ENCODE measurements at regions not wholly inside any gene's neighbourhood (a gene's known extent, or its start where the extent isn't known, plus 50 kb on each side); places are given as distances from the start of the nearest gene placed in this dataset.

GRCh38 chr5:50964746-50965653 is 298.6 kb downstream of the PARP8 start:
- H3K79me2 ChIP-seq (ENCODE audit: control insufficient read depth, insufficient read depth, low read length, unreplicated experiment): no peaks in the 10 kb centered on the region
- no peak overlapping the region for H3K4me3 ChIP-seq (ENCODE audit: low read depth, low read length)
- H3K4me1 ChIP-seq (ENCODE audit: control insufficient read depth, insufficient read depth, low read length, unreplicated experiment): peaks cover 4% of the 10 kb centered on the region
- H3K27me3 ChIP-seq (ENCODE audit: insufficient read depth, low read length): peaks cover 71% of the 10 kb centered on the region
- no peaks in the 10 kb centered on the region for H3K36me3 ChIP-seq (ENCODE audit: insufficient read depth, low read length)
- H3K27ac ChIP-seq (ENCODE audit: low read depth, low read length): no peak overlapping the region
- no peak overlapping the region for H2AFZ ChIP-seq (ENCODE audit: low read length, unreplicated experiment)

- Histone ChIP-seq H3K36me3 (ENCODE audit: insufficient read depth, low read length) (no peaks in the 10 kb centered on the region), H3K4me3 (ENCODE audit: low read depth, low read length) (no peak overlapping the region), H3K79me2 (ENCODE audit: control insufficient read depth, insufficient read depth, low read length, unreplicated experiment) (no peaks in the 10 kb centered on the region), H3K27me3 (ENCODE audit: insufficient read depth, low read length) (peaks cover 79% of the 10 kb centered on the region), H3K4me1 (ENCODE audit: control insufficient read depth, insufficient read depth, low read length, unreplicated experiment) (peaks cover 4% of the 10 kb centered on the region), H3K27ac (ENCODE audit: low read depth, low read length) (no peak overlapping the region), H2AFZ (ENCODE audit: low read length, unreplicated experiment) (no peak overlapping the region)
Observed at GRCh38 chr5:50965654-50966375, 299.4 kb downstream of the PARP8 start.

- peak overlapping the region; percentile 70 for H3K4me3 ChIP-seq (ENCODE audit: low read depth, low read length)
- no peaks in the 10 kb centered on the region for H3K79me2 ChIP-seq (ENCODE audit: control insufficient read depth, insufficient read depth, low read length, unreplicated experiment)
- H2AFZ ChIP-seq (ENCODE audit: low read length, unreplicated experiment): no peak overlapping the region
- no peak overlapping the region for H3K27ac ChIP-seq (ENCODE audit: low read depth, low read length)
- peaks cover 87% of the 10 kb centered on the region for H3K27me3 ChIP-seq (ENCODE audit: insufficient read depth, low read length)
- no peaks in the 10 kb centered on the region for H3K36me3 ChIP-seq (ENCODE audit: insufficient read depth, low read length)
- peaks cover 4% of the 10 kb centered on the region for H3K4me1 ChIP-seq (ENCODE audit: control insufficient read depth, insufficient read depth, low read length, unreplicated experiment)
Observed at GRCh38 chr5:50967009-50967562, 300.6 kb downstream of the PARP8 start.

- Histone ChIP-seq H3K79me2 (ENCODE audit: control insufficient read depth, insufficient read depth, low read length, unreplicated experiment) (no peaks in the 10 kb centered on the region), H3K4me3 (ENCODE audit: low read depth, low read length) (peak overlapping the region; percentile 70), H3K36me3 (ENCODE audit: insufficient read depth, low read length) (no peaks in the 10 kb centered on the region), H3K4me1 (ENCODE audit: control insufficient read depth, insufficient read depth, low read length, unreplicated experiment) (peaks cover 4% of the 10 kb centered on the region), H3K27me3 (ENCODE audit: insufficient read depth, low read length) (peaks cover 87% of the 10 kb centered on the region), H2AFZ (ENCODE audit: low read length, unreplicated experiment) (no peak overlapping the region), H3K27ac (ENCODE audit: low read depth, low read length) (no peak overlapping the region)
Observed at GRCh38 chr5:50967563-50968355, 301.3 kb downstream of the PARP8 start.

- no peak overlapping the region for H3K27ac ChIP-seq (ENCODE audit: low read depth, low read length)
- H3K27me3 ChIP-seq (ENCODE audit: insufficient read depth, low read length): peaks cover 81% of the 10 kb centered on the region
- H3K79me2 ChIP-seq (ENCODE audit: control insufficient read depth, insufficient read depth, low read length, unreplicated experiment): no peaks in the 10 kb centered on the region
- H3K4me1 ChIP-seq (ENCODE audit: control insufficient read depth, insufficient read depth, low read length, unreplicated experiment): peaks cover 4% of the 10 kb centered on the region
- peak overlapping the region; percentile 26 for H2AFZ ChIP-seq (ENCODE audit: low read length, unreplicated experiment)
- peak overlapping the region; percentile 70 for H3K4me3 ChIP-seq (ENCODE audit: low read depth, low read length)
- no peaks in the 10 kb centered on the region for H3K36me3 ChIP-seq (ENCODE audit: insufficient read depth, low read length)
Observed at GRCh38 chr5:50968356-50969149, 302.1 kb downstream of the PARP8 start.

- peak overlapping the region; percentile 26 for H2AFZ ChIP-seq (ENCODE audit: low read length, unreplicated experiment)
- H3K27me3 ChIP-seq (ENCODE audit: insufficient read depth, low read length): peaks cover 72% of the 10 kb centered on the region
Observed at GRCh38 chr5:50969151-50970031, 303.0 kb downstream of the PARP8 start.

GRCh38 chr5:50975840-50976239 is 309.4 kb downstream of the PARP8 start:
- peaks cover 11% of the 10 kb centered on the region for H3K27me3 ChIP-seq (ENCODE audit: insufficient read depth, low read length)
- no peak overlapping the region for H3K27ac ChIP-seq (ENCODE audit: low read depth, low read length)
- no peaks in the 10 kb centered on the region for H3K4me1 ChIP-seq (ENCODE audit: control insufficient read depth, insufficient read depth, low read length, unreplicated experiment)
- no peak overlapping the region for H2AFZ ChIP-seq (ENCODE audit: low read length, unreplicated experiment)
- no peak overlapping the region for H3K4me3 ChIP-seq (ENCODE audit: low read depth, low read length)
- H3K79me2 ChIP-seq (ENCODE audit: control insufficient read depth, insufficient read depth, low read length, unreplicated experiment): no peaks in the 10 kb centered on the region
- H3K36me3 ChIP-seq (ENCODE audit: insufficient read depth, low read length): no peaks in the 10 kb centered on the region

More at GRCh38 chr5:50969151-50970031, 303.0 kb downstream of the PARP8 start:
- Histone ChIP-seq H3K36me3 (ENCODE audit: insufficient read depth, low read length) (no peaks in the 10 kb centered on the region), H3K79me2 (ENCODE audit: control insufficient read depth, insufficient read depth, low read length, unreplicated experiment) (no peaks in the 10 kb centered on the region), H3K4me1 (ENCODE audit: control insufficient read depth, insufficient read depth, low read length, unreplicated experiment) (peaks cover 4% of the 10 kb centered on the region), H3K4me3 (ENCODE audit: low read depth, low read length) (peak overlapping the region; percentile 70), H3K27ac (ENCODE audit: low read depth, low read length) (no peak overlapping the region)

GRCh38 chr5:50978924-50979323 is 312.5 kb downstream of the PARP8 start:
- H3K36me3 ChIP-seq (ENCODE audit: insufficient read depth, low read length): no peaks in the 10 kb centered on the region
- H3K4me3 ChIP-seq (ENCODE audit: low read depth, low read length): no peak overlapping the region
- H3K79me2 ChIP-seq (ENCODE audit: control insufficient read depth, insufficient read depth, low read length, unreplicated experiment): no peaks in the 10 kb centered on the region
- peaks cover 4% of the 10 kb centered on the region; the same call in 1 of the 2 replicates for H3K27me3 ChIP-seq (ENCODE audit: insufficient read depth, low read length)
- no peak overlapping the region for H3K27ac ChIP-seq (ENCODE audit: low read depth, low read length)
- no peaks in the 10 kb centered on the region for H3K4me1 ChIP-seq (ENCODE audit: control insufficient read depth, insufficient read depth, low read length, unreplicated experiment)
- H2AFZ ChIP-seq (ENCODE audit: low read length, unreplicated experiment): no peak overlapping the region

- Histone ChIP-seq H3K4me3 (ENCODE audit: low read depth, low read length) (no peak overlapping the region), H3K4me1 (ENCODE audit: control insufficient read depth, insufficient read depth, low read length, unreplicated experiment) (no peaks in the 10 kb centered on the region), H2AFZ (ENCODE audit: low read length, unreplicated experiment) (no peak overlapping the region), H3K36me3 (ENCODE audit: insufficient read depth, low read length) (no peaks in the 10 kb centered on the region), H3K79me2 (ENCODE audit: control insufficient read depth, insufficient read depth, low read length, unreplicated experiment) (no peaks in the 10 kb centered on the region), H3K27me3 (ENCODE audit: insufficient read depth, low read length) (no peaks in the 10 kb centered on the region), H3K27ac (ENCODE audit: low read depth, low read length) (no peak overlapping the region)
Observed at GRCh38 chr5:50984640-50985039, 318.2 kb downstream of the PARP8 start.
